ENCODE measurements at regions not wholly inside any gene's neighbourhood (a gene's known extent, or its start where the extent isn't known, plus 50 kb on each side); places are given as distances from the start of the nearest gene placed in this dataset.

- TF ChIP-seq CTCF (IDR thresholded peaks at IDR 0.05) (no peak), POLR2A (IDR thresholded peaks at IDR 0.05) (no peak)
These were observed 117.6 kb downstream of the PLCE1 start for GRCh38 chr10:94111367-94111766.

All from heart left ventricle (tissue), 13 donors.